ENCODE measurements at regions not wholly inside any gene's neighbourhood (a gene's known extent, or its start where the extent isn't known, plus 50 kb on each side); places are given as distances from the start of the nearest gene placed in this dataset.

- ChIA-PET POLR2A (interaction anchor here (1.8 kb wide), 1 partner anchor 16 kb away, joined by 7 read pairs; no protein-coding TSS in a partner anchor), CTCF (ENCODE audit: low intra/inter-chr PET ratio, low total read pairs) (no interaction called here)
- Histone ChIP-seq H2AFZ (ENCODE audit: low read length) (no peak overlapping the region), H3K9ac (ENCODE audit: insufficient read depth, low read depth, low read length) (no peak overlapping the region), H3K4me3 (replicated peaks in 1 of 3; ENCODE audit: insufficient read depth in 1 of 3, low read depth in 2 of 3, low read length in 3 of 3) (no peak overlapping the region), H3K27ac (ENCODE audit: extremely low read length, insufficient read depth, low read length) (peak overlapping the region; percentile 80), H3K27me3 (ENCODE audit: control insufficient read depth in 1 of 2, insufficient read depth in 2 of 2, low read length in 2 of 2) (no peaks in the 10 kb centered on the region), H3K36me3 (replicated peaks in 1 of 2; ENCODE audit: control insufficient read depth in 1 of 2, insufficient read depth in 2 of 2, low read length in 2 of 2) (no peaks in the 10 kb centered on the region), H3K4me2 (ENCODE audit: low read depth, low read length) (peak overlapping the region; percentile 74), H3K79me2 (ENCODE audit: insufficient read depth, low read length) (no peaks in the 10 kb centered on the region), H3K9me3 (ENCODE audit: low read length) (no peaks in the 10 kb centered on the region), H3K4me1 (ENCODE audit: insufficient read depth, low read length) (peaks cover 38% of the 10 kb centered on the region), H4K20me1 (ENCODE audit: insufficient read depth, low read length) (no peaks in the 10 kb centered on the region)
- TF ChIP-seq ARNT (IDR thresholded peaks at IDR 0.05) (no peak), HDAC2 (CRISPR knock-in tag; IDR thresholded peaks at IDR 0.05) (no peak), ZNF496 (CRISPR knock-in tag; IDR thresholded peaks at IDR 0.05; ENCODE audit: insufficient replicate concordance) (no peak), TIGD3 (CRISPR knock-in tag; IDR thresholded peaks at IDR 0.05; ENCODE audit: borderline replicate concordance) (no peak), EEA1 (CRISPR knock-in tag; IDR thresholded peaks at IDR 0.05; ENCODE audit: borderline replicate concordance) (no peak), KMT2A (CRISPR knock-in tag; IDR thresholded peaks at IDR 0.05) (no peak), ZFP1 (CRISPR knock-in tag; IDR thresholded peaks at IDR 0.05) (no peak), GATAD1 (CRISPR knock-in tag; IDR thresholded peaks at IDR 0.05) (no peak), ZFP90 (CRISPR knock-in tag; IDR thresholded peaks at IDR 0.05; ENCODE audit: borderline replicate concordance) (no peak), MAF1 (CRISPR knock-in tag; IDR thresholded peaks at IDR 0.05; ENCODE audit: borderline replicate concordance) (no peak), TGIF2 (CRISPR knock-in tag; IDR thresholded peaks at IDR 0.05) (no peak), ZNF362 (CRISPR knock-in tag; IDR thresholded peaks at IDR 0.05; ENCODE audit: borderline replicate concordance) (no peak), SKIL (CRISPR knock-in tag; IDR thresholded peaks at IDR 0.05; ENCODE audit: borderline replicate concordance) (no peak), ZNF644 (CRISPR knock-in tag; IDR thresholded peaks at IDR 0.05; ENCODE audit: low read depth) (no peak), MZF1 (CRISPR knock-in tag; IDR thresholded peaks at IDR 0.05; ENCODE audit: borderline replicate concordance) (no peak), SYNCRIP (IDR thresholded peaks at IDR 0.05; ENCODE audit: insufficient read depth, low read depth, low read length) (no peak), GZF1 (CRISPR knock-in tag; IDR thresholded peaks at IDR 0.05) (no peak), HOXD1 (CRISPR knock-in tag; IDR thresholded peaks at IDR 0.05) (no peak), IRX3 (CRISPR knock-in tag; IDR thresholded peaks at IDR 0.05; ENCODE audit: borderline replicate concordance, low read depth) (no peak), ATF7 (IDR thresholded peaks at IDR 0.05) (no peak), ATF7 (CRISPR knock-in tag; IDR thresholded peaks at IDR 0.05) (no peak)
- DNase-seq (ENCODE audit: low spot score) (no peak), ATAC-seq (no peak), FAIRE-seq (no peak)
- WGBS (ENCODE audit: low lambda C conversion rate): 79% methylated on average over 2 of the region's 2 CpGs
- BruUV-seq (replicated peaks): no TSS peak
- in situ Hi-C loops (cut with HindIII; ENCODE audit: extremely low pct_ligation_motif_present, low pct_unique_long_range_greater_than_20kb) (no loop called here), intact Hi-C loops (cut with micrococcal nuclease; ENCODE audit: unreplicated experiment) (no loop called here)
These were observed 318.9 kb downstream of the AHR start for GRCh38 chr7:17617380-17617779.

All from HepG2 (cell line).